Globus pallidus (tissue), 1 donor: ENCODE measurements at regions not wholly inside any gene's neighbourhood (a gene's known extent, or its start where the extent isn't known, plus 50 kb on each side); places are given as distances from the start of the nearest gene placed in this dataset.
"Not testable (repeated sequence)": the region's sequence is repeated elsewhere in the genome, so short reads cannot be mapped to it uniquely, and the experiment has no call there.

Source experiments
- DNase-seq: peaks from one replicate; pipeline ENCODE4 v3.0.0-alpha.2; 2015; ENCODE audit warnings: low spot score

- peak; percentile 7 for DNase-seq
Measured at GRCh38 chr9:107841076-107841475, 351.5 kb upstream of the KLF4 start.

- DNase-seq, result no peak
Measured at GRCh38 chr9:107839371-107839770, 349.8 kb upstream of the KLF4 start.

DNA sequence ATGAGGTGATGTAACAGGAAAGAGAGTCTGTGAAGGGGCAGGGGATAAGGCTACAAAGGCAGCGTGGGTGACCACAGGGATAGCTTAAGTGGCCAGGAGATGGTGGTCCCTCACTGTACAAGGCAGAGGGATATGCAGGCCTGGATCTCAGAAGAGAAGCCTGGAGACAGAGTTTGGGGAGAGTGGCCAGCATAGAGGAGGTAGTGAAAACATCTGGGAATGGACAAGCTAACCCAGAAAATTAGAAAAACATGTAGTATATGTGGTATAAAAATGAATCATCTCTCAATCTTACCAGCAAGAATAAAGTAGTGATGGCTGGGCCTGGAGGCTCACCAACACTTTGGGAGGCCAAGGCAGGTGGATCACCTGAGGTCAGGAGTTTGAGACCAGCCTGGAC lies 349.2 kb upstream of the KLF4 start:
- DNase-seq, result no peak

DNA sequence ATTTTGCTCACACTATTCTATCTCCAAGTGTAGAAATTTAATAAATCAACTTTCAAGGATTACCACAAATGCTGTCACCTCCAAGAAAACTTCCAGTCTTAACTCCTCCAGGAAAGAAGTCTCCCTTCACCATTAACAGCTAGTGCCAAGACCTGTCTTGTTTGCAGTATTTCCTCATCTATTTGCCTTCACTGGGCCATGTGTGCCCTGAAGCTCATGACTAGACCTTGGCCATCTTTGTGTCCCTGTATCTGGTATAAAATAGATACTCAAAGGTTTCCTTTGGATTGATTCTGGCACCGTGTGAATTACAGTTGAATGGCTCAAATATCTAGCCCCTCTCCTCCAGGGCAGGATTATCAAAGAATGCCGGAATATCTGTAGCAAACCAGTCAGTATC lies 346.7 kb upstream of the KLF4 start:
- no peak for DNase-seq

GRCh38 chr9:107833295-107833694 lies 343.7 kb upstream of the KLF4 start:
- no peak for DNase-seq

GRCh38 chr9:107832871-107833270 lies 343.3 kb upstream of the KLF4 start:
- no peak for DNase-seq

- no peak for DNase-seq
Measured at GRCh38 chr9:107830479-107830878, 340.9 kb upstream of the KLF4 start.

GRCh38 chr9:107827884-107828283 lies 338.3 kb upstream of the KLF4 start:
- no peak for DNase-seq

DNA sequence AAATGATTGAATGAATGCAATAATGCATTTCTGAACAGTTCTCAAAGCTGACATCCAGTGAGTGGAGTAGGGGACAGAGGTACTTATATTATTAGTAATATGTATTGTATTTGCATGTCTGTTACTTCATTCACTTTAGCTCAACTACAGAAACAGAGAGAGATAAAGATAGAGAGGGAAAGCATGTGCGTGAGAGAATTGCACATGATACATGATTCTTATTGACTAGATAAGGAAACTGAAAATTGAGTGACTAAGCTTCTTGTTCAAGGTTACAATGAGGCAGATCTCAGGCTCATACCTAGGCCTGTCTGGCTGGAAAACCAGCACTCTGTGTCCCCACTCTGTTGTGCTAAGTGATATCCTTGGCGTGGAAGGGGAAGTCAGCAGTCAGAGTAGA lies 337.7 kb upstream of the KLF4 start:
- DNase-seq, result no peak

GRCh38 chr9:107826688-107826983 lies 337.1 kb upstream of the KLF4 start:
- not testable (repeated sequence) for DNase-seq

DNA sequence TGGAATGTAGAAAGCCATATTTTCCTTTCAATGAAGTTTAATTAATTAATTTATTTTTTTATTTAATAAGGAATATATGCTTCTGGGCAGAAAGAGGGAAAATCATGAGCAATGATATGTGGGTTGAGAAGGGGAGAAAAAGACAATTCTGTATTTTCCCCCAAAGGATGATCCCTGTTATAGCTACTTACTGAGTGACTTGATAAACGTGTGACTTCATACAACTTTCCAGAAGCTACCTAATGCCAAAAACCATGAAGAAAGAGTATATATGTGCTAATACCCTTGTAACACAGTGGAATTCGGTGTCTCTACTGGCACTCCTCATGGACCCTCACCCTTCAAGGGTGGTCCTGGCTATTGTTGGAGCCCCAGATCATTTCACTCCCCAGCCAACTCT lies 335.0 kb upstream of the KLF4 start:
- no peak for DNase-seq

DNA sequence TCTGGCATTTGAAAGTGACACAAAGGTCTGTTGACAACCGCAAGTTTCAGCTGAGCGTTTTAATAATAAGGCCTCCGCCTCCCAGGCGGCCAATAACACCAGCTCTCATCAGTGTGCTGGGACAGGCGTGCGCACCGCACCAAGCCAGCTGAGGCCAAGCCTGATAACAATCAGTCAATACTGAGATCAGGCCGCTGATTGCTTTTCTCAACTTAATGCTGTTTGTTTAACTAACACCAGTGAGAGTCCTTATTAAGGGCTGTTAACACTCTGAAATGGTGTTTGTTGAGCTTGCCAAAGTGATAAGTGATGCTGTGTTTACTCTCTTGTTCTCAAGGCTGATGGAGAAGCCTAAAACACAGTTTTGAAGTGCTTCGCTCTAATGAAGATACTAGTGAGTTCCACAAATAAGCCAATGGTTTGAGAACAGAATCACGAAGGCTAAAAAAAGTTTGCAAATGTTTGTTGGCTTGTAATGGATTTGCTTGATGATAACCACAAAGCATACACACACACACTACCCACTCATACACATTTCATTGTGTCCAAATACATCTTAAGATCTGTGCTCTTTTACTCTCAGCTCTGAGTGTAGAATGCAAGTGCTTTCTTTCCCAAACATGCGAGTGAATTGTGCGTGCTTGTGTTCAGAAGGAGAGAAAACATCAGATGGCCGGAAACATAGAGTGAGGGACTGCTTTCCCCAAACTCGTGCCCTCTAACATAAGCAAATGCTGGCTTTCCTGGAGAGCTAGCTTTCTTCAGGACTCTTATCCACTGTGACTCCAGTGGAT lies 330.4 kb upstream of the KLF4 start:
- no peak for DNase-seq

DNA sequence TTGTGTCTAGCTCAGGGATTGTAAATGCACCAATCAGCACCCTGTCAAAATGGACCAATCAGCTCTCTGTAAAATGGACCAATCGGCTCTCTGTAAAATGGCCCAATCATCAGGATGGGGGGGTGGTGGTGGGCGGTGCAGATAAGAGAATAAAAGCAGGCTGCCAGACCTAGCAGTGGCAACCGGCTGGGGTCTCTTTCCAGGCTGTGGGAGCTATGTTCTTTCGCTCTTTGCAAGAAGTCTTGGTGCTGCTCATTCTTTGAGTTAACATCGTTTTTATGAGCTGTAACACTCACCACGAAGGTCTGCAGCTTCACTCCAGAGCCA lies 328.9 kb upstream of the KLF4 start:
- not testable (repeated sequence) for DNase-seq

- not testable (repeated sequence) for DNase-seq
Measured at GRCh38 chr9:107817595-107818502, 328.3 kb upstream of the KLF4 start.

GRCh38 chr9:107816561-107817021 lies 327.0 kb upstream of the KLF4 start:
- DNase-seq, result no peak

DNA sequence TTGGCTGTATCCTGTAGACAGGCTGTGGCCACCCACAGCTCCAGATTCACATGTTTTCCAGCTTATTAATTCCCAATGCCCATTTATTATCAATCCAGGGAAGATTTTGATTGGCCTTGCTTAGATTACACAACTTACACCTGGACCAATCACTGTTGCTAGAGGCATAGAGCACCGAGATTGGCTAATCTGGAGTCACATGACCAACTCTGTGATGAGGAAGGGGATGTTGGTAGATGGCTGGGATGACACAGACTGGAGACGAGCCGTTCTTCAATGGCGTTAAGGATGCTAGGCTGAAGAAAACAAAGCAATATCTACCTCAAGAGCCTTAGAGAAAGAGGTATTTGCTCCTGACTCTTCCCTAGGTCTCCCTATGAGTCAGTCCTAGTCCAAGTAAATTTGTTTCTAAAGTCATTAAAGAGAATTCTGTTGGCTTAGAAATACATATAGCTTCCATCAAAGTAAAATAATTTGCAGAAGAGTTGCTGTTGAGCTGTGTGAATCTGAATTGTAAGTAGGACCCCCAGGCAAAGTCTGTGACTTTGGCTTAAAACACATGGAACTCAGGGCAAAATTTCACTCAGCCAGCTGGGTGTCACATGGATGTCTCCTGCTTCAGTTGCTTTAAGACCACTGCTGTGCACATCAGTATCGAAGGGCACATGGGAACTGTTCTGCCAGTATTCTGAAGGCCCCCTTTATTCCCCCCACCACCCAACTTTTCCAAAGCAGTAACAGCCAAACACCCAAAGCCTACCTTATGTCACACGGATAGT lies 326.4 kb upstream of the KLF4 start:
- DNase-seq, result no peak

DNA sequence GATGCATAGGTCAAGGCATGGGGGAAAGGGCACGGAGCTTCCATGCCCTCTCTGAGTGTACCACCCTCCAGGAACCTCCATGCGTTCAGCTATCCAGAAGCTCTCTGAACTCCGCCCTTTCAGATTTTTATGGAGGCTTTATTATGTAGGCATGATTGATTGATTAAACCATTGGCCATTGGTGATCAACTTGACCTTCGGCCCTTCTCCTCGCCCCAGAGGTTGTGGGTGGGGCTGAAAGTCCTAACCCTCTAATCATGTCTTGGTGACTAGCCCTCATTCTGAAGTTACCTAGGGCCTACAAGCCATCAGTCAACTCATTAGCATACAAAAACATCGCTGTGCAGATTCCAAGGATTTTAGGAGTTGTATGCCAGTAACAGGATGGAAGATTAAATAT lies 323.7 kb upstream of the KLF4 start:
- DNase-seq, result no peak

DNA sequence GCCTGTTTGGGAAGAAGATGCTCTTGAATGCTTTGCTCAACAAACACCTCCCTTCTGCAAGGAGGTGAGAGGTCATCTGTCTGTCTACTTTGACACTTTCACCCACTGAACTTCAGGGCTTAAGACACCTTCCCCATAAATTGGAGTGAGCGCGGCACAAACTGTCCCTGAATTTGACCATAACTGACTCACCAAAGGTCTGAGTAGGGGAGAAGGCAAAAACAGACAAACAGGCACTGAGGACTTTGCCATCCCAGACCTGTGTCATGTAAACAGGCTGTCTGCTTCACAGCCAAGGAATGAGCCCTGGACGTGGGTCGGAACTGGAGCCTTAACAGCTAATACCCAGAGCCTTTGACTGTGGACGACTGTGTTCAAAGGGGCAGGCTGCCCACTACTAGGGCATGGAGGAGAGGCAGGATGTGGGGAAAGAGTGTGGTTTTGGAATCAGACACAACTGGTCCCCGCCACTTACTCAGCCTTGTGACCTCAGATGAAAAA lies 320.9 kb upstream of the KLF4 start:
- DNase-seq, result no peak

- DNase-seq, result no peak
Measured at GRCh38 chr9:107809871-107810460, 320.4 kb upstream of the KLF4 start.

DNA sequence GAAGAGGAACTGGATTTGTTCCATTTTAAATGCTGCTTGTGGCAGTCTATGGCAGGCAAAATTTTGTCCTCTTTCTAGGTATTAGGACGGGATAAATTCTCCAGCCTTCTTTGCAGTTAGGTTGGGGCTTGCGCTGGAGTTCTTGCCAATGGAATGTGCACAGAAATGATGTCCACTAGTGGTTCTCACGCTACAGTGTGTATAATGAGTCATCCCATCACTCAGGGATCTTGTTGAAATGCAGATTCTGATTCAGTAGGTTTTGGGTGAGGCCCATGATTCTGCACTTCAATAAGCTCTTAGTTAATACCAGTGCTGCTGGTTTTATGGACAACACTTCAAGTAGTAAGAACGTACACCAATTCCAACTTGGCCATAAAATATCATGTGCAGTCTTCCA lies 317.6 kb upstream of the KLF4 start:
- no peak for DNase-seq

DNA sequence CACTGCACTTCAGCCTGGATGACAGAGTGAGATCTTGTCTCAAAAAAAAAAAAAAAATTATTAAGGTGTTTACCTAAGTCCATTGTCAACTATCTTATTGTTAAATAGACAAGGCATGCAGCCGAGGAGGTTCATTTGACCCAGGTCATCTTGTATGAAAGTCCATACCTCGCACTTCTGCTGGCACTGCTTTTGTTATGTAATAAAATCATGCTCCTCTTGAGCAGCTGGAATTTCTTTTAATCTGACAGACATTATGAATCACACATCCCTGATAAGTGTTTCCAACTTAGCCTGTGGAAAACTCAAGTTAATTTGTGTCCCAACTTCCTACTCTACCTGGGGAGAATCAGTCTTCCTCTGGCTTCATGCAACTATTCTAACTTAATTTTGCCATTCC lies 315.6 kb upstream of the KLF4 start:
- DNase-seq, result no peak

DNA sequence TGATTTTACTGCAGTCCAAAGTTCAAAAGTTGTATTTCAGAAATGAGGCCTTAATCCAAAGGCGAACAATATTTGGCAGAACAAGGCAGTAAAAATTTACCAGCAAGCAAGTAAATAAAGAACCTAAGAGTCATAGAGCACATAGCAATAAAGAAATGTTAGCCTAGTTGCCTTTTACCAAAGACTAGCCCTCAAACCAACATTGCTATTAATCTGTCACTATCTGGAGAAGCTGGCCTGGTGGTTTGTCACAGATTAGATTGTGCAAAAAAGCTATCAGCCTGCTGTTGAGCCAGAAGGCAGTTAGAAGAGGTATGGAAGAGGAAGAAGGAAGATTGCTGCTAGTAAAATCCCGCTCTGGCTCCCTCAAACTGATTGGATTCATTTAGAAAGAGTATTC lies 304.7 kb upstream of the KLF4 start:
- no peak for DNase-seq
